ENCODE measurements at regions not wholly inside any gene's neighbourhood (a gene's known extent, or its start where the extent isn't known, plus 50 kb on each side); places are given as distances from the start of the nearest gene placed in this dataset.

DNA sequence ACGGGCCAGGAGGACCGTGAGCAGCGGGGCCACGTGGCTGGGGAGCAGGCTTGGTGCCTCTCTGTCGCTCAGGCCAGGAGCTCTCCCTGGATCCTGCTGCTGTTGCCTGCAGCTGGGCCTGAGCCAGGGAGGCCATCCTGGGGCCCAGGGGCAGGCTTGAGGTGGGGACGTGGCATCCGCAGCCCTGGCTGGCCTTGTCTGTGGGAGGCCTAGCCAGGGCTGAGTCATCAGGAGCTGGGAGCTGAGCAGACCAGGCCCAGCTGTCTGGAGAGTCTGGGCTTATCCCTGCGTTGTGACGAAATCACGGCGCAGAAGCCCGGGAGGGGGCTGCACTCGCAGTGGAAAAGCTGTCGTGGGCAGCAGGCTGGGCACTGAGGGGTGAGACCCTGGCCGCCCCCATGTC, 138.8 kb upstream of the COL5A1 start:
- no peak for DNase-seq

DNA sequence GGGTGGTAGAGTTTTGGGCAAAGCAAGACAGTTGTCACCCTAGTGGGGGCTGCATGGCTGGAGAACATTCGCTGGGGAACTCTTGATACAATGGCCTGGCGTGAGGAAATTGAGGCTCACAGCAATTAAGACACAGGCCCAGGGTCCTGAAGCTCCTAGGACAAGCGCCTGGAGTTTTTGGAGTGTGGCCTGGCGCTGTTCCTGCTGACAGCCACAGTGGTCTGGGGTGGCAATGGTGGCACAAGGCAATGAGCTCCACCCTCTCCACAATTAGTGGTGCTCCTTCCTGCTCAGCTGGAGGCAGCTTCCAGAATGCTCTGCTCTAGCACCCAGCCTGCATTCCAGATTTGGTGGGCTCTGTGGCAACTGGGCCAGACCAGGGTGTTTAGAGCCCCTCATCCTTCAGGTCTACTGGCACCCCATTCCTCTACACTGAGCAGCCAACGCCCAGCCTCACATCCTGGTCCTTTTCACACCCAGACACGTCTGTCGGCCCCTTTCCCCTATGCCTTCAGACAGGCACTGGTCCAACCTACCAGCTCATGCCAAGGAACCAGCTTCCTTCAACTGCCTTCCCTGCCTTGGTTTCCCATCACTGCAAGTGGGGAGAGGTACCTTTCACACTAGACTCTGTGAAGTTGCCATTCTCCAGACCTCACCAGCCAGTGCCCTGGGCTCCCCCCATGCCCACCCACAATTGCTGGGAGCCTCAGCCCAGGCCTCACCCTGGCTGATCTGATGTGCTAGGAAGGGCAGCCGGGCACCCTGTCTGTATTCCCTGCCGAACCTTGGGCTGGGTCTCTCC, 138.1 kb upstream of the COL5A1 start:
- no peak for DNase-seq

DNA sequence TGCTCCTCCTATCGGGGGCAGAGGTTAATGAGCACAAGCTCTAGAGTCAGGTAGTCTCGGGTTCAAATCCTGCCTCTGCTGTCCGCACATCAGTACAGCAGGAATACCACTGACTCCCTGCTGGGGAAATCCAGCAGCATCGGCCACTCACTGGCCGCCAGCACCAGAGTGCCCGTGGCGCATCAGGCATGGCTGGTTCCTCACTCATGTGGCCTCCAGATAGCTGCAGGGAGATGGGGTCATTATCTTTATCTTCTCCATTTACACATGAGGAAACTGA, 137.6 kb upstream of the COL5A1 start:
- DNase-seq: no peak

DNA sequence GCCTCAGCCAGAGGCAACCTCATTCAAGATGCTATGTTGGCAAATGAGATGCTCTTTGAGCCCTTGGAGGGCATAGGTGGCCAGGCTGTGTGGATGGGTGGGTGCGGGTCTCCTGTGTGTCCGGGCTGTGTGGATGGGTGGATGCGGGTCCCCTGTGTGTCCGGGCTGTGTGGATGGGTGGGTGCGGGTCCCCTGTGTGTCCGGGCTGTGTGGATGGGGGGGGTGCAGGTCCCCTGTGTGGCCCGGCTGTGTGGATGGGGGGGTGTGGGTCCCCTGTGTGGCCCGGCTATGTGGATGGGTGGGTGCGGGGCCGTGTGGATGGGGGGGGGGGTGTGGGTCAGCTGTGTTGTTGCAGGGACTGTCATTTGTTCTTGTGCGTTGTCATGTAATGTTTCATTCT, 136.6 kb upstream of the COL5A1 start:
- DNase-seq: no peak

DNA sequence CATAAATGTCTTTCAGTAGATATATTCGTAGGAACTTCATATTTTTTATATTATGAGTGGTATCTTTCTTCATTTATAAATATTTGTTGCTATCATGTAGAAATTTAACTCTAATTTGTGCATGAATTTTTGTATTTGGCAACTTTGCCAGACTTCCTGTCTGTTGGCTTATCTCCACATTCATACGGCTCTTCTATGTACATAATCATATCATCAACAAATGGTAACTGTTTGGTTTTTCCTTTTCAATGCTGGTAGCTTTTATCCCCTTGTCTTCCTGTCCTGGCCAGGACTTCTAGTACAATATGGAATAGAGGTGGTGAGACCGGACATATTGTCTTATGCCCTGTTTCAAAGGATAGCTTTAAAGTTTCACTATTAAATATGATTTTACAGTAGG, 132.3 kb upstream of the COL5A1 start:
- DNase-seq: no peak

DNA sequence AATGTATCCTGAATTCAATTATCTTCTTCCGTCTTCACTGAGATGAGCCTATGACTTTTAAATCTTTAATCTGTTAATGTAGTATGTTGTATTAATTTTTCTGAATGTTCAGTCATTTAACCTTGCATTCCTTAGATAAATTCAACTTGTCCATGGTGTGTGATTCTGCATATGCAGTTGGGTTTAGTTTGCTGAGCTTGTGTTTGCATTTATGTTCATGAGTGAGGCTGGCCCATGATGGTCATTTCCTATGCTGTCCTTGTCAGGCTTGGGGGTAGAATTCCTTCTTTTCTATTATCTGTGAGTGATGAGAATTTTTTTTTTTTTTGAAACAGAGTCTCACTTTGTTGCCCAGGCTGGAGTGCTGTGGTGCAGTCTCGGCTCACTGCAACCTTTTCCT, 131.8 kb upstream of the COL5A1 start:
- no peak for DNase-seq

DNA sequence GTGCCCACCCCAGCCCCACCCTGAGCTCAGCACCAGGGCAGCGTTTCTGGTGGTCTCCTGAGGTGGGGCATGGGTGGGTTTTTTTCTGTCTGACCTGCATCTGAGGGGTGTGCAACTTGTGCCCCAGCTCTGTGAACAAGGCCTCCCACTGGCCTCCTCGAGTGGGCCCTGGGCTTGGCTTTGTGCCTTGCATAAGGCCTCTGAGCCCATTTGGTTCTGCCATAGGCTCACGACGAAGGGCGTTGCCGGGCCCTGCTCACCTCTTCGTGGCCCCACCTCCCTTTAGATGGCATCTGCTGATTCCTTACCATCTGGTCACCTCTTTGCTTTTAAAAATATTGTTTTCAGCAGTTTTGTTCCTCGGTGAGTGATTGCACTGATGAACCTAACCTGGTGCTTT, 127.1 kb upstream of the COL5A1 start:
- no peak for DNase-seq

DNA sequence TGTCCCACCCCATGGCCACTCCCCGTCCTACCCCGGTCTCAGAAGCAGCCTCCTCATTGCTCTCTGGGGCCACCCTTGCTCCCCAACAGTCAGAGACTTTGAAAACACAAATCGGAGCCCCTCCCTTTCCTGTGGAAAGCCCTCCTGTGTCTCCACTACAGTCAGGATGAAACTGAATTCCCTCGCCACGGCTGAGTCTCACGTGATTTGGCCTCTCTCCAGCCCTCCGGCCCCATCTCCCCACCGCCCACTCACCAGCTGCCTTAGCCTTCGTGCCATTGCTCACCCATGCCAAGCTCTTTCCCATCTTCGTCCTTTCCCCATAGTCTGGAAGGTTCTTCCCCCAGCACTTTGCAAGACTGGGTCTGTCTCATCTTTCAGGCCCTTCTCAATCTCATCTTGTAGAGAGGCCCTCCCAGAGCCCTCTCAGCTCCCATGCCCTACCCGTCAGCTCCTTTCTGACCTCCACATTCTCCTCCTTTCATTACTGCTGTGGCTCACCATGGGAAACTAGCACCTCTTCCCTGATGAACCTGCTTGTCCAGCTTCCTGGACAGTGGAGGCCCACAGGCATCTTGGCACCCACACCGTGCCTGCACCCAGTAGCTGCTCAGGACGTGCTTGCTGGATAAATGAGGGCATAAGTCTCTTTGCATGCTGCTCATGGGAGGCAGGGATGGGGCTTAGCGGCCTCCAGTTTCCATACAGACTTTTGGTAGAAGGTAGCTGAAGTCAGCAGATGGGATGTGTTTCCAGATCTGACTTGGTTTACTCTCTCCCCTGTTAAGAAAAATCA, 126.4 kb upstream of the COL5A1 start:
- DNase-seq: no peak

DNA sequence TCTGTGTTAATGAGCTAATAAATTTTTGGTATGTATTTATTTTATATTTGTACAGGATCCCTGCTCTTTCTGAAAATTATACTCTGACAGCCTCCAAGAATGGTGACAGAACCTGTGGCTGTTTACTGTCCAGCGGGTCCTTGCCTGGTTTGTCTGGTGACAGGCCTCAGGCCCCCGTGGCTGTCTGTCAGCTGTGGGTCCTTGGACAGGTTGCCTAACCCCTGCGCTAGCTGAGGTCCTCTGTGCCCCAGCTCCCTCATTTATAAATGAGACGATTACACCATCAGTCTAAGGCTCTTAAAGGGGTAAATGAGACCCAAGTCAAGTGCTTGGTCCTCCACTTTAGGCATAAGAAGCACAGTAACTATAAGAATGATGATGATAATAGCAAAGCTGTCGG, 125.1 kb upstream of the COL5A1 start:
- no peak for DNase-seq

DNA sequence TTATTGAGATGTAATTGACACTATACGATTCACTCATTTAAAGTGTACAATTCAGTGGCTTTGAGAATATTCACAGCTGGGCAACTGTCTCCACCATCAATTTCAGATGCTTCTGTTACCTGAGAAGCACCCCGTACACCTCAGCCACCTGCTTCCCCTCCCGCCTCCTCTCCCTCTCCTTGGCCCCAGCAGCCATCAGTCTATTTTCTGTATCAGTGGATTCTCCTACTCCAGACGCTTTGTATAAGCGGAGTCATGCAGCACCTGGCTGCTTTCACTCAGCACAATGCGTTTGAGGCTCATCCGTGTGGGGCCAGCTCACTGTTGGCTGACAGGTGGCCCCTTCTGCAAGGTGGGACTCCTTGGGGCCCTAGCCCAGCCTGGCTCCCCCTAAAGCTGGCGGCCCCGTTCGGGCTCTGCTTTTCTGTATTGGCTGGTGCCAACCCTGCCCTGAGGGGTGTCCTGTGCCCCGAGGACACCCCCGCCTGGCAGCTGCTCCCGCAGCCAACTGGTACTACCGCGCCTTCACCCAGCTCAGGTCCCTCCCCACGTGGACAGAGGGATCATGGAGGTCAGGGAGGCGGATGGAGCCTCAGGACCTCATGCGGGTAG, 124.4 kb upstream of the COL5A1 start:
- DNase-seq: no peak

DNA sequence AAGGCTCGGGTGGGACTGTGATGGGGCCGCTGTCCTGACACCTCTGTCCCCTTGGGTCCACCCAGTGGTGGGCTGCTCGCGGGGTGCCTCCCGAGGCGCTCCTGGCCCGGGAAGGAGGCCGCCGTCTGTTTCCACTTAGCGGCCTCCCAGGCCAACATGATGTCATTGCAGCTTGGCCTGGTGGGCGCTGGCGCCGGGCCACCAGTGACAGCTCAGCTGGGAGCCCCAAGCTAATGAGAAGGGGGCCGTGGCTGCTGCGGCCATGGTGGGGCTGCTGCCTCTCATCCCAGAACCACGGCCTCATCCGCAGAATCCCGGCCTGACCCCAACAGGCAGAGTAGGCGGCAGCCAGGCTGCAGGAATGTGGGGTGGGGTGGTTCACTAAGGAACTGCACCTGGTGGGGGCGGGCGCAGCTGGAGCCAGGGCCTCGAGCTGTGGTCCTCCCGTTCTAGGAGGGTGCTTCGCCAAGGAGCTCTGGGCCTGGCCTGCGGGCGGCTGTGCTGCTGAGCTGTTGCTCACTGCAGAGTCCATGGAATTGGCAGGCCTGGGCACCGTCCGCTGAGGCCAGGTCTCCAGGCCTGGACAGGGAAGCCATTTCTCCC, 123.5 kb upstream of the COL5A1 start:
- DNase-seq: no peak

DNA sequence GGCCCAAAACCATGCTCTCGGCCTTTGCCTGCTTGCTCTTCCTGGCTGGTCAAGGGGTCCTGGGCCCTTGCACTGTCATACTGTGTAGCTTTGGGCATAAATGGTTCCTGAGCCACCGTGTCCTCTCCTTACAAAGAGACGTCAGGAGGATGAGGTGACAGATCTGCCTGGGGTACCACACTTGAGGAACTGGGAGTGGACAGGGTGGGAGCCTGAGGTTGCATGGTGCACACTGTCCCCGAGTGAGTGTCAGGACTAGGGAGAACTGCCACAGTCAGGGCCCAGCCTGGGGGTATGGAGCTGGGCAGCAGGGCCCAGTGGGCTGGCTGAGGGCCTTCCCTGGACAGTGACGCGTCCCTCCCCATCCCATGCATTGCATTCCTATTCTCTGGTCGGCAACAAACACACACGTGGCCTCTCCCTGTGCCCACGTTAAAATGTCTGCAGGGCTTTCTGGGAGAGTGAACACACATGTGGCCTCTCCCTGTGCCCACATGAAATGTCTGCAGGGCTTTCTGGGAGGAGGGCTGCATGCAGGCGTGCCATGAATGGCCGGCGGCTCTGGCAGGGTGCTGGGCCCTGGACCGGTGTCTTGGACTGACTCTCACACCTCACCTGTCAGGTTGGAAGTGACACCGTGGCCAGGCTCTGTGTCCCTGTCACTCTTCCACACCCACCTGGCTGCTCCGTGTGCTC, 122.1 kb upstream of the COL5A1 start:
- no peak for DNase-seq

DNA sequence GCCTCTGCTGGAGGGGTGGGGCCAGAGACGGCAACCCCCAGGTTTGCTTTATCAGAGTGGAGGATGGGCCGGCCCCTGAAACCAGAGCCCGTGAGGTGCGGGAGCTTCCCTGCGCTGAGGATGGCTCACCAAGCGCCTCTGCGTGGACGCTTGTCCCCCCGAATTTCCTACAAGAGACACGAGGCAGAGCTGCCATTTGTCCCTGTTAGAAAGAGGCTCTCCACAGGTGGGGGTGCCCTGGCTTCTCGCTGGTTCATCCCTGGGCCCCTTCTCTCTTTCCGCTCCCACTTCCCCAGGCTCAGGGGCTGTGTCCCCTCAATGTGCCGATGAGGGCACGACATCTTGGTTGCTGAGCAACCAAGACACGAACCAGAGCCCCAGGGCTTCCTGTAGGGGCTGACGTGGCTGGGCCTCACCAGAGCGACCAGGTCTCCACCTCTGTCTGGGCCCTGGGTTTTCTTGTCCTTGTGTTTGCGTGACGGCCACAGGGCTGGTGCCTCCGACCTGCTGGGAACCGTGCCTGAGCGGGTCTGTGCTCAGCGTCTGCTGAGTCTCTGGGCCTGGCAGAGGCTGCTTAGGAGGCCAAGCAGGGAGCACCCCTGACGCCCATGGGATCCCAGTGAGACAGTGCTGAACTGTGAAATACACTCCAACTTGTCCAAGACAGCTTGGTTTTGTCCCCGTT, 119.6 kb upstream of the COL5A1 start:
- no peak for DNase-seq

DNA sequence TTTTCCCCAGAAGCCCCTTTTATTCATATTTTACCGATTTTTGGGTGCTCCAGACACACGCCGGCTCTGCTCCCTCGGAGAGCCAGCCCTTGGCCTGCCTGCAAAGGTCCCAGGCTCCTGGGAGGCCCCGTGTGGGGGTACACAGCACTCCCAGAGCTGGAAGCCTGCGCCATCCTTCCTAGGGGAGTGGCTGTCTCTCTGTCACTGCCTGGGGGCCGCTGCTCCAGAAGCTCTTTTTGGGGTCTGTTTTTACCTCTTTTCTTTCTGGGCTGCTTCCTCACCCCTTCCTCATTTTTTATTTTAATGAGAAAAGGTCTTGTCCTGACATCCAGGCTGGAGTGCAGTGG, 119.1 kb upstream of the COL5A1 start:
- no peak for DNase-seq

DNA sequence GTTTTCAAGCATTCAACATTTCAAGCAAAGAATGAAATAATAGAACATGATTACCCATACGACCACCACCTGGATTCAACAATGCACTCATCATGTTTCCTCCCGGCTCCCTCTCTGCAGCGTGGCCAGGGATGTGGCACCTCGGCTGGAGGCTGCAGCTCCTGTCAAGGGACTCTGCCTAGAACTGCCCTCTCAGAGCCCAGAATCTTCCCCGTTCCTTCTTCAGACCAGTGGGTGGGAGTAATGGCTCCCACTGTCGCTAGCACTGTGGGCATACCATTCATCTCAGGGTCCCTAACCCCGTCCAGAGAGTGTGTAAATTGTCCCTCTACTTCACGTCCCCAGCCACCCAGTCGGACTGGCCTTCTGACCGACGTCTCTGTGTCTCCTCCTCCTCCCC, 118.6 kb upstream of the COL5A1 start:
- no peak for DNase-seq

DNA sequence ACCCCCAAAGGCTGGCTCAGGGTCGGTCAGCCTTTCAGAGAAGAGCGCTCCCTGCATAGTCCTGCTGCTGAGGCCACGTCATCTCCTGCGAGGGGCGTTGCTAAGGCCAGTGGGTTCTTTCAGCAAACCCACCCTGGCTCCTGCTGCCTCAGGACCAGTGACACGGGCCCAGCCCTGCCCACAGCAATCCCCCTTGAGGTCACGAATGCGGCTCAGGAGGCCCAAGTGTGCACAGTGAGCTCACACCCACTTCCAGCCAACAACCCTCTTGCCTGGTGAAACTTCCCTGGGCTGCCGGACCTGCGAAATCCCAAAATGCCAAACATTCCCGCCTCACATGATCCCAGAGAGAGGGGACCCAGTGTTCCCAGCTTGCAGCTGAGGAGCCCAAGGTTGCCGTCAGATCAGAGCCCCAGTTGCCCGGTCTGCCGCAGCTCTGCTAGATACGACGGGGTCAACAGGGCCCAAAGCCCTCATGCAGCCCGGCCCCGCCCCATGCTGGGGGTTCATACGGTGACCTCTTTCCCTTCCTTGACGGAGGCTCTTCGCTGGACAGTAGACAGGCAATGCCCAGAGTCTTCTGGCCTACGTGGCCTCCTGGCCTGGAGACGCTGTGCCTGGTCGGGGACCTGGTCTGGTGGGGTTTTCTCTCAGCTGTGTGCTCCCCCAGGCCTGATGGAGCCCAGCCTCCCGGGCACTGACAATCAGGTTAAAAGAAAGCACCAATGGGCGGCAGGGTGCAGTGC, 116.4 kb upstream of the COL5A1 start:
- no peak for DNase-seq

DNA sequence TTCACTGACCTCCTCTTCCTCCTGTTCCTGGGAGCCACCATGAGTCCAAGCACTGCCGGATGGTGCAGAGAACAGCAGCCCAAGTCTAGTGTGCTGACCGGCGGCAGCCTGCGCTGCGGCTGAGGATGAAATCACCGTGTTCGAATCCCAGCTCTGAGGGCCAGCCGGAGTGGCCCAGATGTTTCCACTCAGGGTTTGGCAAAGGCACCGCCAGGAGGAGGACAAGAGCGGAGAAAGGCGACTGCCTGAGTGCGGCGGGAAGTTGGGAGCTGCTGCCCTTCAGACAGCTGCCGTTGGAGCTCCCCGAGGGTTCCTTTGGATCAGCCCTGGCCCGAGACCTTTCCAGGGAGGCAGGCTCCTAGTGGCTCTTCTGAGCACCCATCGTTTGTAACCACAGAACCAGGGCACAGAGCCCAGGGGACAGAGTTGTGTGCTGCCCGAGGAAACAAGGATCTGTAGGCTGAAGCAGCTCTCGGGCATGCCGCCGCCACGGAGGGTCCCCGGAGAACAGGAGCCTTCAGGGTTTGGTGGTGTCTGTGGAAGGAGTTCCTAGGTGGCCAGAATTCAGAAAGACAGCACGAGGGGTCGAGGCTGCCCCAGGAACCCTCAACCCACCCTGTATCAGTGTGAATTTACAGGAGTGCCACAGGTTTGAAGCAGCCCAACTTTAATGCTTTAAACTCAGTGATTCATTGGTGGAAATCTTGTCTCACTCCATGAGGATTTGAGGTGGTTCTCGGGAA, 115.6 kb upstream of the COL5A1 start:
- DNase-seq: no peak

DNA sequence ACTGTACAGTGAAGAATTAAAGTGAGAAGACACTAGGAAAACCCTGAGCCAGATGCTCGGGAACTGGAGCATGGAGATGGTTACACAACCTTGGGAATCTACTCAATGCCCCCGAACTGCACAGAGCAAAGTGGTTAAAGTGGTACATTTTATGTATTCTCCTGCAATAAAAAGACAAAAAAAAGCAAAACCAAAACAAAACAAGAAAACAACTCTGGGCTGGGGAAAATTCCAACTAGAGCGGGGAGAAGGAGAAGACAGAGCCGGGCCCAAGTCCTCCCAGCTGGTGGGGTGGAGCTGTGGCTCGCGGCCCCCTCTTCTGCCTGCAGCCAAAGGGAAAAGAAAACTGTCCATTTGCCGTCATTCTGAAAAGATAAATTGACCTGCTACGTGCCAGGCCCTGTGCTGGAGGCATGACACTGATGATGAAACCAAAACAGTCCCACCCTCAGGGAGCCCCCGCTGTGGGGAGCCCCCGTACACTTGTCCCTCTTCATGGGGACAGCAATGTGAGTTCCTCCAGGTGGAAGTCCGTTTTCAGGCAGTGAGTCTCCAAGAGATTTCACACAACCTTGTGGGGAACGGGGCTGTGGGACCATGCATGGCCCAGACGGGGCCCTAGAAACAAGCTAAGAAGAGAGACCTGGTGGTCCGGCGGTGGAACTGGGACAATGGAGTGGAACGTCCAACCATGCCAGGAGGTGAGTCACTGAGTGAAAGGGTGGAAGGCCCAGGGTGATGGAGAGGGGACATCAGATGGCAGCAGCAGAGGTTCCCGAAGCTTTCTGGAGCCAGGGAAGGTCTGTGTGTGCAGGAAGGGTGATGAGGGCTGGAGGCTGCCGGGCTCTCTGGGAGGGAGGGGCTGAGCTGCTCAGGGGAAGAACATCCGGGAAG, 114.8 kb upstream of the COL5A1 start:
- no peak for DNase-seq

DNA sequence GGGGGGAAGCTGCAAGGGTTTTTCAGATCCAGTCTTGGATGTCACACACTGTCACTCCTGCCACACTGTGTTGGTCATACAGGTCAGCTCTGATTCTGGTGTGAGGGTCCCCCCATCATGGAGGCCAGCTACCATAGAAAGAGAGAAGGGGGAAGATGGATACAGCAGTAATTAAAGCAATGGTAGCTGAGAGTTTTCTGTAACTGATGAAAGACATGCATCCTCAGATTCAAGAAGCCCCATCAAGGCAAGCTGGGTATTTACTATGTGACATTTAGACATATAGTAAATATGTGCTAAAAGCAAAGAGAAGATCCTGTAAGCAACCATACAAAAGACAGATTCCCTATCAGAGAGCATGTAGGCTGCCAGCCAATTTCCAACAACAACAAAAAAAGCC, 110.9 kb upstream of the COL5A1 start:
- DNase-seq: no peak
